ENCODE measurements at regions not wholly inside any gene's neighbourhood (a gene's known extent, or its start where the extent isn't known, plus 50 kb on each side); places are given as distances from the start of the nearest gene placed in this dataset.

DNA sequence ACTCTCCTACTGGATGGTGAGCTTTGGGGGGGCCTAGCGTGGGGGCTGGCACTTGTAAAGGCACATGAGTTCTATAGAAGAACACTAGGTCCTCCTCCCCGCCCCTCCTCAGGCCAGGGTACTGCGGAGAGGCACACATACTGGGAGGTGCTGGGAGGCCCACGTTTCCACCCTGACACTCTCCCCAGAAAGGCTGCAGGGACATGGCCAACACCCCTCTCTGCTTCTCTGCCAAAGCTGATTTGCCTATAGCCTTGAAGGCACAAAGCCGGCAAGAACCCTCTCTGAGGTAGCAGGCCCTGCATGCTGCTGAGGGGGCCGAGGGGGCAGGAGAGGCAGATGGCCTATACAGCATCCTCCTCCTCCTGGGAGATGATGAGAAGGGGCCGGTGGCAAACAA lies 112.8 kb downstream of the BUD13 start:
- TF ChIP-seq SP1 (IDR thresholded peaks at IDR 0.05) (no peak), CTCF (IDR thresholded peaks at IDR 0.05; ENCODE audit: low read depth, low read length, missing input control) (no peak), ATF3 (IDR thresholded peaks at IDR 0.05) (no peak)
